ENCODE measurements at regions not wholly inside any gene's neighbourhood (a gene's known extent, or its start where the extent isn't known, plus 50 kb on each side); places are given as distances from the start of the nearest gene placed in this dataset.

DNA sequence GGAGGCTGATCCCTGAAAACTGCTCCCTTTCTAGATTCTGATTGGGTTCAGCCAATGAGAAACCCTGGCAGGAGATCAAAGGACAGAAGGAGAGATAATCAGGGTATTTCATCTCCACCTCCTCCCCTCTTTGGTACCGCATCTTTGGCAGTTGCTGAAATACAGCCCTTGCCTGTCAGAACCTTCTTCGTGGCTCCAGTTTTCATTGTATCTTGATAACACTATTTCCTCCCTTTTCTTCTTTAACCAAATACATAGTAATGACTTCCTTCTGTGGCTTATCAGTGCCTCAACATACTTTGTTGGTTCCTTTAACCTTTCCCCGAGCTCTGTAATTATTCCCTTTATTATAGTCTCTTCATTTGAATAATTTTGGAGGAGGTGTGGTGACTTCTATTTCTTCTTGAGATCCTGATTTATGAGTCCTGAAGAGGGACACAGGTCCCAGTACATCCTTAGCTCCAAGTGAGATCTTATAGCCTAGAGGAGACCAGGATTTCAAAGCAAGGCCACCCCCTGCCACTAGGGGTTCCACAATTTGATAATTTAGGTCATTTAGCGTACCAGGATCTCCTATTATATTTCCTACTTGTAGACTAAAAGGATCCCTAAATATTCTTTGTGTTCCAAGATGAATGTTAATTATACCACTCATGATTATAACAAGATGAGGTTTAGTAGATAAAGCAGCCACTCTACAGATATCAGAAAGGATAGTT is 98.0 kb downstream of the EDNRB start:
- H2AFZ ChIP-seq (ENCODE audit: low read length) = peak overlapping the region; percentile 40
- H4K91ac ChIP-seq (ENCODE audit: low read depth, low read length, poor library complexity) = no peak overlapping the region
- no peak overlapping the region for H2AK5ac ChIP-seq (ENCODE audit: low read depth, low read length)

DNA sequence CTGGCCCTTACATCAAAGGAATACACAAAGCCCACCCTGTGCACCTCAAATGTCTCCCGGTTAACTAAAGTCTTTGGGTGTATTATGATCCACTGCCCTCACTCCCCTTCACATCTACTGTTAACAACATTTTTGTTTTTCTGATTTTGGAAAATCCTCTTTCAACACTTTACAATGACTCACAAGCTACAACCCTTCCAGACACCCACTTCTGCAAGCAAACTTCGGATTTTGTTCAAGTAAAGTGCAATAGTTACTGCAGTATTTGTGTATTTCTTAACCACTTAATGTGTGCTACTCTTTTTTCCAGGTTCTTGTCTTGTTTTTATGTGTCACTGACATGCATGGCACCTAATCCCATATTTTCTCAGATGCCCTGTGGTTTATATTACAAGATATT is 101.1 kb downstream of the EDNRB start:
- H3K18ac ChIP-seq (ENCODE audit: low read length) = no peak overlapping the region
- no CpG with 5 or more reads among the region's 2 CpGs for WGBS, 2 donors (ENCODE audit: extremely low coverage in 2 of 2, insufficient read length in 2 of 2, insufficient replicate concordance in 1 of 2)

More for the DNA sequence above, 98.0 kb downstream of the EDNRB start:
- Histone ChIP-seq H3K14ac (ENCODE audit: low read length) (no peak overlapping the region), H3K9me3 (replicated peaks in 1 of 2; ENCODE audit: control insufficient read depth in 2 of 2, insufficient read depth in 1 of 2, low read depth in 1 of 2, low read length in 2 of 2) (no peaks in the 10 kb centered on the region), H4K8ac (ENCODE audit: low read depth, low read length) (no peak overlapping the region), H3K23ac (ENCODE audit: low read depth, low read length, poor library complexity) (no peak overlapping the region), H3K27ac (replicated peaks; ENCODE audit: low read length) (no peak overlapping the region), H2BK12ac (ENCODE audit: low read length) (no peak overlapping the region), H2BK5ac (ENCODE audit: low read length) (no peak overlapping the region), H3K18ac (ENCODE audit: low read length) (no peak overlapping the region), H2BK15ac (ENCODE audit: low read length) (no peak overlapping the region), H3K4me3 (ENCODE audit: low read length in 2 of 2) (no peak overlapping the region), H3K79me1 (ENCODE audit: low read depth, low read length) (no peaks in the 10 kb centered on the region), H3K4ac (ENCODE audit: low read length) (no peak overlapping the region), H2BK120ac (ENCODE audit: low read depth, low read length) (no peak overlapping the region), H3K4me2 (ENCODE audit: insufficient read depth, low read length, poor library complexity, severe bottlenecking) (no peak overlapping the region), H3K4me1 (ENCODE audit: control insufficient read depth in 2 of 2, insufficient read depth in 1 of 2, low read depth in 1 of 2, low read length in 2 of 2) (no peaks in the 10 kb centered on the region), H3K9ac (ENCODE audit: low read depth, low read length, poor library complexity) (no peak overlapping the region), H3K27me3 (ENCODE audit: control insufficient read depth in 3 of 3, insufficient read depth in 3 of 3, low read depth in 1 of 3, low read length in 3 of 3) (no peaks in the 10 kb centered on the region), H3K36me3 (replicated peaks in 1 of 2; ENCODE audit: control insufficient read depth in 2 of 2, insufficient read depth in 2 of 2, low read length in 2 of 2) (no peaks in the 10 kb centered on the region)
- DNase-seq (ENCODE audit: low spot score) = no peak
- no CpG with 5 or more reads among the region's 4 CpGs for WGBS, 2 donors (ENCODE audit: extremely low coverage in 2 of 2, insufficient read length in 2 of 2, insufficient replicate concordance in 1 of 2)

DNA sequence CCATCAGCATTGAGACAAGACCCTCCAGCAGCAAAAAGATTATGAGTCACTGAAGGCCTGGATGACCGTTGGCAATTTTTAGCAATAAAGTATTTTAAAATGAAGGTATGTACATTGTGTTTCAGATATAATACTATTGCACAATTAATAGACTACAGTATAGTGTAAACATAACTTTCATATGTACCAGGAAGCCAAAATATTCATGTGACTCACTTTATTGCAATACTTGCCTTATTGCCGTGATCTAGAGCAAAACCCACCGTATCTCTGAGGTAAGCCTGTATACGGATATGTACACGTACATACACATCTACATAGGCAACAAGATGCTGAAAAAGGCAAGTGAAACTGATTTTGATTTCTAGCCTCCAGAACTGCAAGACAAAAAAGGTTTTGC is 103.3 kb downstream of the EDNRB start:
- no peak overlapping the region for H2BK120ac ChIP-seq (ENCODE audit: low read depth, low read length)
- H3K23ac ChIP-seq (ENCODE audit: low read depth, low read length, poor library complexity) = no peak overlapping the region
- no peaks in the 10 kb centered on the region for H3K4me1 ChIP-seq (ENCODE audit: control insufficient read depth in 2 of 2, insufficient read depth in 1 of 2, low read depth in 1 of 2, low read length in 2 of 2)
- no peaks in the 10 kb centered on the region for H3K9me3 ChIP-seq (replicated peaks in 1 of 2; ENCODE audit: control insufficient read depth in 2 of 2, insufficient read depth in 1 of 2, low read depth in 1 of 2, low read length in 2 of 2)
- no peak overlapping the region for H2AFZ ChIP-seq (ENCODE audit: low read length)
- no peaks in the 10 kb centered on the region for H3K27me3 ChIP-seq (ENCODE audit: control insufficient read depth in 3 of 3, insufficient read depth in 3 of 3, low read depth in 1 of 3, low read length in 3 of 3)
- H3K18ac ChIP-seq (ENCODE audit: low read length) = no peak overlapping the region
- no peak overlapping the region for H2AK5ac ChIP-seq (ENCODE audit: low read depth, low read length)
- H3K9ac ChIP-seq (ENCODE audit: low read depth, low read length, poor library complexity) = no peak overlapping the region
- no peak overlapping the region for H3K27ac ChIP-seq (replicated peaks; ENCODE audit: low read length)
- H3K79me1 ChIP-seq (ENCODE audit: low read depth, low read length) = no peaks in the 10 kb centered on the region
- no peak overlapping the region for H4K91ac ChIP-seq (ENCODE audit: low read depth, low read length, poor library complexity)
- no peak overlapping the region for H2BK12ac ChIP-seq (ENCODE audit: low read length)
- no peak overlapping the region for H3K4me3 ChIP-seq (ENCODE audit: low read length in 2 of 2)
- H3K36me3 ChIP-seq (replicated peaks in 1 of 2; ENCODE audit: control insufficient read depth in 2 of 2, insufficient read depth in 2 of 2, low read length in 2 of 2) = no peaks in the 10 kb centered on the region
- H3K4me2 ChIP-seq (ENCODE audit: insufficient read depth, low read length, poor library complexity, severe bottlenecking) = no peak overlapping the region
- no peak overlapping the region for H2BK15ac ChIP-seq (ENCODE audit: low read length)
- no peak overlapping the region for H2BK5ac ChIP-seq (ENCODE audit: low read length)
- no peak for DNase-seq (ENCODE audit: low spot score)
- no peak overlapping the region for H3K14ac ChIP-seq (ENCODE audit: low read length)
- H4K8ac ChIP-seq (ENCODE audit: low read depth, low read length) = no peak overlapping the region
- H3K4ac ChIP-seq (ENCODE audit: low read length) = no peak overlapping the region
- WGBS, 2 donors (ENCODE audit: extremely low coverage in 2 of 2, insufficient read length in 2 of 2, insufficient replicate concordance in 1 of 2) = no CpG with 5 or more reads among the region's 5 CpGs

More for the DNA sequence above, 101.1 kb downstream of the EDNRB start:
- H4K91ac ChIP-seq (ENCODE audit: low read depth, low read length, poor library complexity) = no peak overlapping the region
- H4K8ac ChIP-seq (ENCODE audit: low read depth, low read length) = no peak overlapping the region
- H3K4me3 ChIP-seq (ENCODE audit: low read length in 2 of 2) = no peak overlapping the region
- H2BK15ac ChIP-seq (ENCODE audit: low read length) = no peak overlapping the region
- no peak for DNase-seq (ENCODE audit: low spot score)
- H2AFZ ChIP-seq (ENCODE audit: low read length) = no peak overlapping the region
- H2AK5ac ChIP-seq (ENCODE audit: low read depth, low read length) = no peak overlapping the region
- no peak overlapping the region for H3K23ac ChIP-seq (ENCODE audit: low read depth, low read length, poor library complexity)
- no peak overlapping the region for H3K14ac ChIP-seq (ENCODE audit: low read length)
- no peak overlapping the region for H2BK120ac ChIP-seq (ENCODE audit: low read depth, low read length)
- no peak overlapping the region for H3K4ac ChIP-seq (ENCODE audit: low read length)
- H2BK5ac ChIP-seq (ENCODE audit: low read length) = no peak overlapping the region
- no peaks in the 10 kb centered on the region for H3K27me3 ChIP-seq (ENCODE audit: control insufficient read depth in 3 of 3, insufficient read depth in 3 of 3, low read depth in 1 of 3, low read length in 3 of 3)
- no peaks in the 10 kb centered on the region for H3K9me3 ChIP-seq (replicated peaks in 1 of 2; ENCODE audit: control insufficient read depth in 2 of 2, insufficient read depth in 1 of 2, low read depth in 1 of 2, low read length in 2 of 2)
- no peak overlapping the region for H2BK12ac ChIP-seq (ENCODE audit: low read length)
- no peaks in the 10 kb centered on the region for H3K4me1 ChIP-seq (ENCODE audit: control insufficient read depth in 2 of 2, insufficient read depth in 1 of 2, low read depth in 1 of 2, low read length in 2 of 2)
- H3K9ac ChIP-seq (ENCODE audit: low read depth, low read length, poor library complexity) = no peak overlapping the region
- H3K36me3 ChIP-seq (replicated peaks in 1 of 2; ENCODE audit: control insufficient read depth in 2 of 2, insufficient read depth in 2 of 2, low read length in 2 of 2) = no peaks in the 10 kb centered on the region
- no peak overlapping the region for H3K27ac ChIP-seq (replicated peaks; ENCODE audit: low read length)
- H3K4me2 ChIP-seq (ENCODE audit: insufficient read depth, low read length, poor library complexity, severe bottlenecking) = no peak overlapping the region
- no peaks in the 10 kb centered on the region for H3K79me1 ChIP-seq (ENCODE audit: low read depth, low read length)
